GM23338 (cell line): ENCODE measurements at regions not wholly inside any gene's neighbourhood (a gene's known extent, or its start where the extent isn't known, plus 50 kb on each side); places are given as distances from the start of the nearest gene placed in this dataset.

Experiments used
- ATAC-seq: fragments of 200-7000 bp; cut with Tn5 transposase; 3 replicates; pipeline ENCODE4 v1.9.1; 2020
- DNase-seq: peaks from one replicate; pipeline ENCODE4 v3.0.0-alpha.2; 2015; ENCODE audit warnings: low spot score
- H2AFZ ChIP-seq: fragments of 200-600 bp; sonication (generic); 2 replicates; pipeline ENCODE4 v1.8.0; 2016; ENCODE audit warnings: antibody characterized with exemption, mild to moderate bottlenecking, moderate library complexity
- H3F3A ChIP-seq: fragments of 200-600 bp; sonication (generic); replicated peaks from 2 replicates; pipeline ENCODE4 v1.8.0; 2017; ENCODE audit warnings: antibody characterized with exemption, mixed run types, low read depth
- H3K27ac ChIP-seq: fragments of 200-600 bp; sonication (generic); 2 replicates; pipeline ENCODE4 v1.6.1; 2016; ENCODE audit warnings: low read depth
- H3K27me3 ChIP-seq: fragments of 200-600 bp; sonication (generic); 2 replicates; pipeline ENCODE4 v1.8.0; 2016; ENCODE audit warnings: mild to moderate bottlenecking, mixed run types, moderate library complexity; ENCODE audit not compliant: insufficient read depth
- H3K36me3 ChIP-seq: fragments of 200-600 bp; sonication (generic); 2 replicates; pipeline ENCODE4 v1.8.0; 2016; ENCODE audit warnings: mild to moderate bottlenecking; ENCODE audit not compliant: insufficient read depth
- H3K4me1 ChIP-seq: fragments of 200-600 bp; sonication (generic); 2 replicates; pipeline ENCODE4 v1.8.0; 2016; ENCODE audit warnings: mild to moderate bottlenecking, moderate library complexity; ENCODE audit not compliant: insufficient read depth
- H3K4me2 ChIP-seq: fragments of 200-600 bp; sonication (generic); 2 replicates; pipeline ENCODE4 v1.7.1; 2017; ENCODE audit warnings: mixed run types
- H3K4me3 ChIP-seq: fragments of 200-600 bp; sonication (generic); 2 replicates; pipeline ENCODE4 v1.6.1; 2016; ENCODE audit warnings: mixed run types
- H3K79me2 ChIP-seq: fragments of 200-600 bp; sonication (generic); replicated peaks from 2 replicates; pipeline ENCODE4 v1.8.0; 2017; ENCODE audit warnings: mild to moderate bottlenecking; ENCODE audit not compliant: insufficient read depth
- H3K9me2 ChIP-seq: fragments of 200-600 bp; sonication (generic); 2 replicates; pipeline ENCODE4 v1.8.0; 2017; ENCODE audit not compliant: insufficient read depth
- H4K20me1 ChIP-seq: fragments of 200-600 bp; sonication (generic); replicated peaks from 2 replicates; pipeline ENCODE4 v1.8.0; 2017; ENCODE audit warnings: mild to moderate bottlenecking; ENCODE audit not compliant: insufficient read depth
- H3K27ac Mint-ChIP-seq: 2 replicates; pipeline ENCODE4 v1.8.0; 2020; ENCODE audit warnings: inconsistent platforms, mild to moderate bottlenecking, moderate library complexity, mixed read lengths
- H3K27me3 Mint-ChIP-seq: 3 replicates; pipeline ENCODE4 v1.8.0; 2022; ENCODE audit warnings: low read depth, mild to moderate bottlenecking, moderate library complexity, mixed read lengths, inconsistent platforms; ENCODE audit not compliant: insufficient read depth, poor library complexity
- H3K36me3 Mint-ChIP-seq: 3 replicates; pipeline ENCODE4 v1.8.0; 2021; ENCODE audit warnings: low read depth, mild to moderate bottlenecking, inconsistent platforms, moderate library complexity, mixed read lengths
- H3K4me1 Mint-ChIP-seq: 3 replicates; pipeline ENCODE4 v1.8.0; 2020; ENCODE audit warnings: mild to moderate bottlenecking, inconsistent platforms, mixed read lengths
- H3K4me3 Mint-ChIP-seq: 3 replicates; pipeline ENCODE4 v1.8.0; 2021; ENCODE audit warnings: moderate library complexity, mild to moderate bottlenecking, inconsistent platforms, mixed read lengths
- H3K9me3 Mint-ChIP-seq: 3 replicates; pipeline ENCODE4 v1.8.0; 2020; ENCODE audit warnings: moderate library complexity, mild to moderate bottlenecking, inconsistent platforms, mixed read lengths
- CREB1 ChIP-seq: fragments of 250-450 bp; sonication (Bioruptor Pico); IDR thresholded peaks from 2 replicates; pipeline ENCODE4 v1.5.0; 2020; ENCODE audit warnings: low read depth, mild to moderate bottlenecking, moderate library complexity
- EZH2 ChIP-seq: fragments of 200-600 bp; sonication (generic); IDR thresholded peaks from one replicate; pipeline ENCODE4 v1.8.0; 2017; ENCODE audit warnings: antibody characterized with exemption, mild to moderate bottlenecking, low read depth; ENCODE audit not compliant: unreplicated experiment
- EZH2phosphoT487 ChIP-seq: fragments of 200-600 bp; sonication (generic); IDR thresholded peaks from one replicate; pipeline ENCODE4 v1.8.1; 2018; ENCODE audit warnings: antibody characterized with exemption; ENCODE audit not compliant: unreplicated experiment
- NANOG ChIP-seq: IDR thresholded peaks from 2 replicates; pipeline ENCODE4 v1.6.1; 2016; ENCODE audit warnings: antibody characterized with exemption, borderline replicate concordance
- POLR2AphosphoS5 ChIP-seq: IDR thresholded peaks from 2 replicates; pipeline ENCODE4 v1.6.1; 2016; ENCODE audit warnings: antibody characterized with exemption, low read depth
- STAT1 ChIP-seq: IDR thresholded peaks from one replicate; pipeline ENCODE4 v1.6.1; 2016; ENCODE audit warnings: antibody characterized with exemption; ENCODE audit not compliant: unreplicated experiment
- ZNF114 ChIP-seq: fragments of 250-450 bp; sonication (Bioruptor Pico); IDR thresholded peaks from 2 replicates; pipeline ENCODE4 v1.5.0; 2020; ENCODE audit warnings: mild to moderate bottlenecking, moderate library complexity
- ZNF331 ChIP-seq: fragments of 250-450 bp; sonication (Bioruptor Pico); IDR thresholded peaks from 2 replicates; pipeline ENCODE4 v1.5.0; 2020; ENCODE audit warnings: low read depth, mild to moderate bottlenecking, moderate library complexity
- ZNF462 ChIP-seq: fragments of 250-450 bp; sonication (Bioruptor Pico); IDR thresholded peaks from 2 replicates; pipeline ENCODE4 v1.5.0; 2020; ENCODE audit warnings: mild to moderate bottlenecking, moderate library complexity
- TF ChIP-seq, protein P1 (sequence below): IDR thresholded peaks from 2 replicates; pipeline ENCODE4 v1.6.1; 2016; ENCODE audit warnings: antibody characterized with exemption
- TF ChIP-seq, protein P2 (sequence below), 2 experiments: fragments of 200-600 bp in 1 of 2; sonication (generic) in 1 of 2; conservative IDR thresholded peaks; 2 replicates each; pipeline versions ENCODE4 v1.5.1 to v1.6.1; 2016 to 2017; ENCODE audit warnings: antibody characterized with exemption in 2 of 2, low read depth in 2 of 2, mild to moderate bottlenecking in 2 of 2, moderate library complexity in 1 of 2

DNA sequence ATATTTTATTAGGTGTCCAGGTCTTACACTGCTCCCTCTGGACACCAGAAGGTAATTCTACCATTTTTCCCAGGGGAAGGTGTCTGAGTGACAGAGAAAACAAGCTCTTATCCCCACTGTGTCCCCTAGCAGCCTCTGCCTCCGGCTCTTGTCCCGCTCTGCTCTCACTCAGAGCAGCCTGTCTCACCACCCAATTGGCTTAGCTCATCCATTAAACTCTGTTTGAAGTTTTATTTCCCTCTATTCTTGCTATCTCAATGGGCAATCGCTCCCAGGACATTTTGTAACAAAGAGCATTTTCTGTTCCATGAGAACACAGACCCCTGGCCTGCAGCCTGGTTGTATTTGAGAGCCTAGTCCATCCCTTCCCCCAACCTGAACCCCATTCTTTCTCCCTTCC lies 90.6 kb upstream of the LDAH start:
- Histone ChIP-seq H2AFZ (no peak overlapping the region), H3K9me2 (no peaks in the 10 kb centered on the region), H3K4me3 (no peak overlapping the region), H3K4me2 (no peak overlapping the region), H3F3A (no peaks in the 10 kb centered on the region), H4K20me1 (no peaks in the 10 kb centered on the region), H3K79me2 (no peaks in the 10 kb centered on the region), H3K36me3 (no peaks in the 10 kb centered on the region), H3K27ac (no peak overlapping the region), H3K4me1 (no peaks in the 10 kb centered on the region), H3K27me3 (no peaks in the 10 kb centered on the region)
- Mint-ChIP-seq H3K36me3 (peaks cover 7% of the 10 kb centered on the region; the same call in 1 of the 3 replicates), H3K27ac (no peak overlapping the region), H3K4me1 (peaks cover 3% of the 10 kb centered on the region; the same call in 1 of the 3 replicates), H3K9me3 (peaks cover 40% of the 10 kb centered on the region), H3K4me3 (no peak overlapping the region), H3K27me3 (peaks cover 4% of the 10 kb centered on the region)
- no peak for DNase-seq
- no peak for ATAC-seq
- TF ChIP-seq EZH2 (no peak), ZNF331 (no peak), EZH2phosphoT487 (no peak), ZNF462 (CRISPR knock-in tag) (no peak), STAT1 (no peak), NANOG (no peak), POLR2AphosphoS5 (no peak), CREB1 (CRISPR knock-in tag) (no peak), ZNF114 (CRISPR knock-in tag) (no peak)
- TF ChIP-seq, protein P1, sequence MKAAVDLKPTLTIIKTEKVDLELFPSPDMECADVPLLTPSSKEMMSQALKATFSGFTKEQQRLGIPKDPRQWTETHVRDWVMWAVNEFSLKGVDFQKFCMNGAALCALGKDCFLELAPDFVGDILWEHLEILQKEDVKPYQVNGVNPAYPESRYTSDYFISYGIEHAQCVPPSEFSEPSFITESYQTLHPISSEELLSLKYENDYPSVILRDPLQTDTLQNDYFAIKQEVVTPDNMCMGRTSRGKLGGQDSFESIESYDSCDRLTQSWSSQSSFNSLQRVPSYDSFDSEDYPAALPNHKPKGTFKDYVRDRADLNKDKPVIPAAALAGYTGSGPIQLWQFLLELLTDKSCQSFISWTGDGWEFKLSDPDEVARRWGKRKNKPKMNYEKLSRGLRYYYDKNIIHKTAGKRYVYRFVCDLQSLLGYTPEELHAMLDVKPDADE = no peak
- TF ChIP-seq, protein P2, sequence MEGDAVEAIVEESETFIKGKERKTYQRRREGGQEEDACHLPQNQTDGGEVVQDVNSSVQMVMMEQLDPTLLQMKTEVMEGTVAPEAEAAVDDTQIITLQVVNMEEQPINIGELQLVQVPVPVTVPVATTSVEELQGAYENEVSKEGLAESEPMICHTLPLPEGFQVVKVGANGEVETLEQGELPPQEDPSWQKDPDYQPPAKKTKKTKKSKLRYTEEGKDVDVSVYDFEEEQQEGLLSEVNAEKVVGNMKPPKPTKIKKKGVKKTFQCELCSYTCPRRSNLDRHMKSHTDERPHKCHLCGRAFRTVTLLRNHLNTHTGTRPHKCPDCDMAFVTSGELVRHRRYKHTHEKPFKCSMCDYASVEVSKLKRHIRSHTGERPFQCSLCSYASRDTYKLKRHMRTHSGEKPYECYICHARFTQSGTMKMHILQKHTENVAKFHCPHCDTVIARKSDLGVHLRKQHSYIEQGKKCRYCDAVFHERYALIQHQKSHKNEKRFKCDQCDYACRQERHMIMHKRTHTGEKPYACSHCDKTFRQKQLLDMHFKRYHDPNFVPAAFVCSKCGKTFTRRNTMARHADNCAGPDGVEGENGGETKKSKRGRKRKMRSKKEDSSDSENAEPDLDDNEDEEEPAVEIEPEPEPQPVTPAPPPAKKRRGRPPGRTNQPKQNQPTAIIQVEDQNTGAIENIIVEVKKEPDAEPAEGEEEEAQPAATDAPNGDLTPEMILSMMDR (conservative IDR thresholded peaks at IDR 0.05; ENCODE audit: low read depth in 2 of 2) = no peak
